ENCODE measurements at regions not wholly inside any gene's neighbourhood (a gene's known extent, or its start where the extent isn't known, plus 50 kb on each side); places are given as distances from the start of the nearest gene placed in this dataset.

DNA sequence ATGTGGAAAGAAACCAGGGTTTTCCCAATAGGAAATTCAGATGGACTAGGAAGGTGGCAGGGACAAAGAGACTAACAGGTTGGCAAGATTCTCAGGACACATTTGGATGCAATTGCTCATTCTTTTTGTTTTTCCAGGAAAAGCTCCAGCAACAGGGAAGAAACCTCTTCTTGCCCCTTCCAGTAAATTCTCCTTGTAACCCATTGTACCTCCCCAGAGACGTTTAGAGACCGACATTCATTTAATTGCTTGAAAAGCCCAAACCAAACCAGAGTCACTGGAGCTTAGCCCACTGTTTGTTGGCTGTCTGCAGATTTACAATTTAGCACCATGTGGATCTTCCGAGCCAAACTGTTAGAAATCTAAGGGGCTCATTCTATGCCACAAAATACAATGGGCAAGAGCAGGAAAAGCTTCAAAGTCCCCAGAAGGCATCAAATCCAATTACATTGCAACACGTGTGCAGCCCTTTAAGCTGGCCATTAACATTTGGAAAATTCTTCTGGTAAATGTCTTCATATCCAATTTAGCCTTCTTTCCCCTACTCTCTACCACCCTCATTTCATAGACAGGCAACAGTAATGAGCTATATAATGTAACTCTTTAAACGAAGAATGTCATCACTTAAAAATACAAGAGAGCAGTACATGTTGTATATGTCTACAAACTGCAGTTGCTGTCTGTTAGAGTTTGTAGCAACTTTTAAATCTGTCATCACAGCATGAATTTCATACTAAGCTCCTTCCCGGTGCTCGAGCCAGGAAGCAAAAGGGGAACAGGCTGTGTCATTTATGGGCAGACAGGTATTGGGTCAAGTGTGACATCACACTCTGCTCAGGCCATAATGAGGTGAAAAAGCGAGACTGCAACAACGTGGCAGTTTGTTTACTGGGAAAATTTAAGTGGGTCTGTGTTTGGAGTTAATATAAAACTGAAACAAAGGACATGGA, 235.6 kb upstream of the HNRNPA3 start:
- no peak overlapping the region for H3K4me2 ChIP-seq (ENCODE audit: low read length)
- H3K4me1 ChIP-seq (ENCODE audit: insufficient read depth, low read length, poor library complexity, severe bottlenecking) = no peaks in the 10 kb centered on the region
- no peaks in the 10 kb centered on the region for H3K9me2 ChIP-seq (ENCODE audit: insufficient read depth, low read length)
- ChIA-PET POLR2A (interaction anchor here (0.7 kb wide), 1 partner anchor 831 kb away, joined by 3 read pairs; no protein-coding TSS in a partner anchor), CTCF (ENCODE audit: unreplicated experiment) (no interaction called here)
- H3K27ac ChIP-seq (ENCODE audit: low read depth, low read length, poor library complexity, severe bottlenecking) = no peak overlapping the region
- no peak for DNase-seq (ENCODE audit: low spot score)
- H3K36me3 ChIP-seq (ENCODE audit: insufficient read depth, low read length) = no peaks in the 10 kb centered on the region
- no TSS peak for BruUV-seq (replicated peaks)
- intact Hi-C loops (cut with micrococcal nuclease; ENCODE audit: unreplicated experiment) = no loop called here
- H4K20me1 ChIP-seq (ENCODE audit: insufficient read depth, low read length) = no peaks in the 10 kb centered on the region
- H3K79me2 ChIP-seq (ENCODE audit: insufficient read depth, low read depth, low read length) = no peaks in the 10 kb centered on the region
- no peak overlapping the region for H3K4me3 ChIP-seq (ENCODE audit: low read depth, low read length, poor library complexity, severe bottlenecking)
- H2AFZ ChIP-seq (ENCODE audit: low read length) = no peak overlapping the region
- no peaks in the 10 kb centered on the region for H3K9me3 ChIP-seq (ENCODE audit: low read length)
- no peak for TF ChIP-seq EZH2phosphoT487 (IDR thresholded peaks at IDR 0.05; ENCODE audit: borderline replicate concordance, low read depth, low read length)
- TF ChIP-seq, protein P1, sequence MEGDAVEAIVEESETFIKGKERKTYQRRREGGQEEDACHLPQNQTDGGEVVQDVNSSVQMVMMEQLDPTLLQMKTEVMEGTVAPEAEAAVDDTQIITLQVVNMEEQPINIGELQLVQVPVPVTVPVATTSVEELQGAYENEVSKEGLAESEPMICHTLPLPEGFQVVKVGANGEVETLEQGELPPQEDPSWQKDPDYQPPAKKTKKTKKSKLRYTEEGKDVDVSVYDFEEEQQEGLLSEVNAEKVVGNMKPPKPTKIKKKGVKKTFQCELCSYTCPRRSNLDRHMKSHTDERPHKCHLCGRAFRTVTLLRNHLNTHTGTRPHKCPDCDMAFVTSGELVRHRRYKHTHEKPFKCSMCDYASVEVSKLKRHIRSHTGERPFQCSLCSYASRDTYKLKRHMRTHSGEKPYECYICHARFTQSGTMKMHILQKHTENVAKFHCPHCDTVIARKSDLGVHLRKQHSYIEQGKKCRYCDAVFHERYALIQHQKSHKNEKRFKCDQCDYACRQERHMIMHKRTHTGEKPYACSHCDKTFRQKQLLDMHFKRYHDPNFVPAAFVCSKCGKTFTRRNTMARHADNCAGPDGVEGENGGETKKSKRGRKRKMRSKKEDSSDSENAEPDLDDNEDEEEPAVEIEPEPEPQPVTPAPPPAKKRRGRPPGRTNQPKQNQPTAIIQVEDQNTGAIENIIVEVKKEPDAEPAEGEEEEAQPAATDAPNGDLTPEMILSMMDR (conservative IDR thresholded peaks at IDR 0.05; ENCODE audit: low read length) = no peak

DNA sequence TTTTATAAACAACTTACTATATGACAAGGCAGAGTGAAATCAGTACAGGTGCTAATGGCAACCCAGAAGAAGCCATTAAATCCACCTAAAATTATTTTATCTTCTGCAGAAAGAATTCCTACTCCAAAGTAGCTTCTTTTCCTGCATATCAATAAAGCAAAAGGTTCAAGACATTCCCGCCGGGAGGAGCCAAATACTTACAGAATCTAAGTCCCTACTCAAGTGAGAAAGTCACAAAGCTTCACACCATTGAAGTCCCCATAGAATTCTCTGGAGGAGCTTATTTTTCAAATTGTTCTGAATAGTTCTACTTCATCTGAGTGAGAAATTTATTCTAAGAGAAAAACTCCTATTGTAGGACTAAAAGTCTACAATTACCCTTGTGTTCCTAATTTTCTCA, 233.7 kb upstream of the HNRNPA3 start:
- ChIA-PET POLR2A (interaction anchor here (0.7 to 1.1 kb wide), 2 partner anchors 12 to 399 kb away, joined by 3 to 4 read pairs; no protein-coding TSS in a partner anchor), CTCF (ENCODE audit: unreplicated experiment) (no interaction called here)
- no peak overlapping the region for H2AFZ ChIP-seq (ENCODE audit: low read length)
- no peak overlapping the region for H3K27ac ChIP-seq (ENCODE audit: low read depth, low read length, poor library complexity, severe bottlenecking)
- H3K9me2 ChIP-seq (ENCODE audit: insufficient read depth, low read length) = no peaks in the 10 kb centered on the region
- no peaks in the 10 kb centered on the region for H3K79me2 ChIP-seq (ENCODE audit: insufficient read depth, low read depth, low read length)
- no peak overlapping the region for H3K4me2 ChIP-seq (ENCODE audit: low read length)
- TF ChIP-seq, protein P1 (conservative IDR thresholded peaks at IDR 0.05; ENCODE audit: low read length) = no peak
- no peak for TF ChIP-seq EZH2phosphoT487 (IDR thresholded peaks at IDR 0.05; ENCODE audit: borderline replicate concordance, low read depth, low read length)
- H3K36me3 ChIP-seq (ENCODE audit: insufficient read depth, low read length) = no peaks in the 10 kb centered on the region
- no peaks in the 10 kb centered on the region for H3K4me1 ChIP-seq (ENCODE audit: insufficient read depth, low read length, poor library complexity, severe bottlenecking)
- no peaks in the 10 kb centered on the region for H4K20me1 ChIP-seq (ENCODE audit: insufficient read depth, low read length)
- intact Hi-C loops (cut with micrococcal nuclease; ENCODE audit: unreplicated experiment) = no loop called here
- DNase-seq (ENCODE audit: low spot score) = no peak
- H3K4me3 ChIP-seq (ENCODE audit: low read depth, low read length, poor library complexity, severe bottlenecking) = no peak overlapping the region
- no peaks in the 10 kb centered on the region for H3K9me3 ChIP-seq (ENCODE audit: low read length)
- no TSS peak for BruUV-seq (replicated peaks)
